Stomach (tissue), 8 donors: ENCODE measurements at regions not wholly inside any gene's neighbourhood (a gene's known extent, or its start where the extent isn't known, plus 50 kb on each side); places are given as distances from the start of the nearest gene placed in this dataset.

ENCODE experiments used
- DNase-seq, 2 donors: peaks; one replicate each; pipeline versions ENCODE4 v3.0.0 to v3.0.0-alpha.2; 2013 to 2019
- H3K27ac ChIP-seq, 5 donors: fragments of 200-600 bp in 4 of 5; sonication (generic) in 4 of 5; one replicate each; pipeline ENCODE4 v1.5.1; 2013 to 2019; ENCODE audit warnings: mild to moderate bottlenecking in 1 of 5, moderate library complexity in 1 of 5
- H3K27me3 ChIP-seq, 3 donors: fragments of 200-600 bp; sonication (generic); one replicate each; pipeline ENCODE4 v1.5.1; 2017 to 2019; ENCODE audit warnings: mixed run types in 1 of 3
- H3K36me3 ChIP-seq, 4 donors: fragments of 200-600 bp; sonication (generic); 1 replicate in 3 of 4; 2 replicates in 1 of 4; pipeline ENCODE4 v1.5.1; 2016 to 2019
- H3K4me1 ChIP-seq, 4 donors: fragments of 200-600 bp; sonication (generic); one replicate each; pipeline ENCODE4 v1.5.1; 2016 to 2019
- H3K4me3 ChIP-seq, 4 donors: fragments of 200-600 bp; sonication (generic) in 3 of 4; one replicate each; pipeline ENCODE4 v1.5.1; 2016 to 2019; ENCODE audit warnings: mild to moderate bottlenecking in 1 of 4
- H3K9me3 ChIP-seq, 4 donors: fragments of 200-600 bp; sonication (generic); one replicate each; pipeline ENCODE4 v1.5.1; 2016 to 2019
- EP300 ChIP-seq: sonication (generic); formaldehyde crosslinking; IDR thresholded peaks from one replicate; pipeline ENCODE4 v1.6.1; 2017; ENCODE audit warnings: antibody characterized with exemption
- POLR2A ChIP-seq, 4 donors: fragments of 450-650 bp; IDR thresholded peaks; one replicate each; pipeline ENCODE4 v1.6.1; 2016; ENCODE audit warnings: antibody characterized with exemption in 4 of 4, control low read depth in 2 of 4, mild to moderate bottlenecking in 1 of 4, moderate library complexity in 1 of 4
- POLR2AphosphoS5 ChIP-seq, 3 donors: sonication (generic); formaldehyde crosslinking; IDR thresholded peaks; one replicate each; pipeline ENCODE4 v1.6.1; 2016; ENCODE audit warnings: antibody characterized with exemption in 3 of 3
- WGBS, 5 donors: extraction: QIAGEN DNeasy Blood & Tissue Kit in 3 of 5; methylation state at CpG; one replicate each; pipeline versions ENCODE4 v1.1.5 to v1.1.7; 2013 to 2018; 5-methylcytosine and 5-hydroxymethylcytosine counted together
- intact Hi-C: fragments of 100-400 bp; cut with DNase I; formaldehyde crosslinking; loops from one replicate; pipeline ENCODE4 v1.15.1; 2023; ENCODE audit warnings: low total_unique reads
- TF ChIP-seq, protein P1 (sequence below), 7 experiments: fragments of 450-650 bp in 4 of 7; fragments of 200-600 bp in 3 of 7; sonication (generic) in 3 of 7; IDR thresholded peaks; one replicate each; pipeline ENCODE4 v1.5.1; 2016 to 2019; ENCODE audit warnings: antibody characterized with exemption in 7 of 7, control low read depth in 2 of 7, mild to moderate bottlenecking in 1 of 7
- donor health status: healthy with polysubstance abuse.
- donor health status: Bipolar disorder and iron deficiency.
- donor health status: healthy.

DNA sequence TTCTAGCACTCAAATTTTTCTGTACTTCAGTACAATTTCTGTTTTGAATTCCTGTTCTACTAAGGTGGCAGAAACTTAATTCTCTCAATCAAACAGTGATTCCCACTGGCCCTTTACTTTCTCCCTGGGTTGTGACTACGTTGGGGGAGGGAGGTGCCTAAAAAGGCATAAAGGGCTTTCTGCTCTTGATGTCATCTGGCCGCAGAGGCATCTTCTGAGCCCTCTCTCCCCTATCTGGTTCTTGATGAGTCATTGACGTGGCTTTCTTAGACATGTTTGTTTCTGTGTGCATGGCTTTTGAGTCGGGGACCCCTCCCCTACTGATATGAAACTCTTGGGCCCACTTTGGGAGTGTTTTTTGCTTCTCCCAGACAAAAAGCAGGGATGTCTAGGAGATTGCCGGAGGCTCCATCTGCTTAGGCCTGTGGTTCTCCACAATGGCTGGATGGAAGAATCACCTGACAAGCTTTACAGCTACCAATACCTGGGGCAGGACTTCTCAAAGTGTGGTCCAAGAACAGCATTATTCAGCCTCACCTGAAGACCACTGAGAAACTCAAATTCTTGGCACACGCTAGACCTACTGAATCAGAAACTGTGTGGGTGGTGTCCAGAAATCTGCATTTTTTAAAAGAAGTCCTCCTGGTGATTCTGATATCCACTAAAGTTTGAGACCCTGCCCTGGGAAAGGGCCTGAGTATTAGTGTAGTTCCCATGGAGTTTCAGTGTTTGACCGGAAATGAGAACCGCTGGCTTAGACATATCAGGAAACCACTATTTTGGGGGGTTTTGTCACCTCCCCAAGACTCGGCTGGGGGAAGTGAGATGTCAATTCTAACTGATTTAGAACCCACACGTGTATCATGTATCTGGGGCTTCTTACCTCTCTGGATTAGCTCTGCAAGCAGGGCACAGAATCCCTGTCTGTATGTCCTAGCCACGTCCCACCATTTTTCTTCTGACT lies 395.7 kb upstream of the PDE3A start:
- no peak overlapping the region for H3K4me3 ChIP-seq
- 73 to 80% (median 74%) methylated on average over 11 of the region's 11 CpGs for WGBS, 5 donors
- H3K27me3 ChIP-seq: no peaks in the 10 kb centered on the region
- intact Hi-C loops: no loop called here
- no peaks in the 10 kb centered on the region for H3K36me3 ChIP-seq
- peaks cover 0 to 9% (median 4%) of the 10 kb centered on the region in 4 donors for H3K4me1 ChIP-seq
- no peaks in the 10 kb centered on the region for H3K9me3 ChIP-seq
- DNase-seq: no peak
- no peak overlapping the region for H3K27ac ChIP-seq
- TF ChIP-seq EP300 (no peak), POLR2AphosphoS5 (IDR thresholded peaks at IDR 0.05) (no peak), POLR2A (IDR thresholded peaks at IDR 0.05) (no peak)
- TF ChIP-seq, protein P1, sequence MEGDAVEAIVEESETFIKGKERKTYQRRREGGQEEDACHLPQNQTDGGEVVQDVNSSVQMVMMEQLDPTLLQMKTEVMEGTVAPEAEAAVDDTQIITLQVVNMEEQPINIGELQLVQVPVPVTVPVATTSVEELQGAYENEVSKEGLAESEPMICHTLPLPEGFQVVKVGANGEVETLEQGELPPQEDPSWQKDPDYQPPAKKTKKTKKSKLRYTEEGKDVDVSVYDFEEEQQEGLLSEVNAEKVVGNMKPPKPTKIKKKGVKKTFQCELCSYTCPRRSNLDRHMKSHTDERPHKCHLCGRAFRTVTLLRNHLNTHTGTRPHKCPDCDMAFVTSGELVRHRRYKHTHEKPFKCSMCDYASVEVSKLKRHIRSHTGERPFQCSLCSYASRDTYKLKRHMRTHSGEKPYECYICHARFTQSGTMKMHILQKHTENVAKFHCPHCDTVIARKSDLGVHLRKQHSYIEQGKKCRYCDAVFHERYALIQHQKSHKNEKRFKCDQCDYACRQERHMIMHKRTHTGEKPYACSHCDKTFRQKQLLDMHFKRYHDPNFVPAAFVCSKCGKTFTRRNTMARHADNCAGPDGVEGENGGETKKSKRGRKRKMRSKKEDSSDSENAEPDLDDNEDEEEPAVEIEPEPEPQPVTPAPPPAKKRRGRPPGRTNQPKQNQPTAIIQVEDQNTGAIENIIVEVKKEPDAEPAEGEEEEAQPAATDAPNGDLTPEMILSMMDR (IDR thresholded peaks at IDR 0.05): no peak

DNA sequence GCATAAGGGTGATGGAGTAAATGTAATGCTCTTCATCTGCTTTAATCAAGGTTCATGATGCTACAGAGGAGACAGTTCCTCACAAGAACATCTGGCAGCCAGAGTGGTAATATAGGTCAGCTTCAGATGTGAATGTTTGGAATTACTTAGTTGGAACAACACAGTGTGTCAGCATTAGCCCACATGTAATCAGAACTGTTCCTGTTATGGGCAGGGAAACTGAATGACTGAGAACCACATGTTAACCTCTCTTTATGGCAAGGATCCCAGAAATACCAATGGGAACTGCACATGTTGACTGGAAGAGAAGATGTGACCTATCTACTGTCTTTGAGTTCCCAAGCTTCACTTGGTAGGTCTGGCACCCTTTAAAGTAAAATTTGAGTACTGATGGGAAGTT lies 390.1 kb upstream of the PDE3A start:
- Histone ChIP-seq H3K9me3 (no peaks in the 10 kb centered on the region), H3K27me3 (no peaks in the 10 kb centered on the region), H3K4me3 (no peak overlapping the region), H3K27ac (no peak overlapping the region), H3K4me1 (no peaks in the 10 kb centered on the region), H3K36me3 (no peaks in the 10 kb centered on the region)
- DNase-seq: no peak
- TF ChIP-seq, protein P1 (IDR thresholded peaks at IDR 0.05): no peak
- no peak for TF ChIP-seq POLR2AphosphoS5 (IDR thresholded peaks at IDR 0.05)
- TF ChIP-seq EP300: no peak
- no peak for TF ChIP-seq POLR2A (IDR thresholded peaks at IDR 0.05)
- intact Hi-C loops: no loop called here

DNA sequence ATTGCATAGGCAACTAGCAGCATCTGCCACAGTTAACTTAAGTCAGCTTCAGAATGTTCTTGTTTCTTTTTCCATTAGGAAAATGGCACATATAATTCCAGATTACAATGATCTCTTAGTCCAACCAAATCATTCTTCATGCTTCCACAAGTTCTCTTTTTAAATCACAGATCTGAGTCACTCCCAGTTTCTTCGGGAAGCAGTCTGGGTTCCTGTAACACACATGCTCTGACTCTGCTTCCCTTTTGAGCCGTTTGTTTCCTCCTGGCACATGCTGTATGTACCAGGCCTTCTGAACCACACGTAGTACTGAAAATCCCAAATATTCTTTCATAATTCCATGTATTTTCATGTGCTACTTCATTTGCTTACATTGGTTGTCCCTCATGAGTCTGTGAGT lies 388.8 kb upstream of the PDE3A start:
- 73 to 88% (median 79%) methylated on average over 3 of the region's 3 CpGs for WGBS, 5 donors
- intact Hi-C loops: no loop called here
- Histone ChIP-seq H3K27ac (no peak overlapping the region), H3K36me3 (no peaks in the 10 kb centered on the region), H3K4me3 (no peak overlapping the region), H3K4me1 (no peaks in the 10 kb centered on the region), H3K9me3 (no peaks in the 10 kb centered on the region), H3K27me3 (no peaks in the 10 kb centered on the region)
- no peak for DNase-seq
- TF ChIP-seq, protein P1 (IDR thresholded peaks at IDR 0.05): no peak
- no peak for TF ChIP-seq POLR2A (IDR thresholded peaks at IDR 0.05)

DNA sequence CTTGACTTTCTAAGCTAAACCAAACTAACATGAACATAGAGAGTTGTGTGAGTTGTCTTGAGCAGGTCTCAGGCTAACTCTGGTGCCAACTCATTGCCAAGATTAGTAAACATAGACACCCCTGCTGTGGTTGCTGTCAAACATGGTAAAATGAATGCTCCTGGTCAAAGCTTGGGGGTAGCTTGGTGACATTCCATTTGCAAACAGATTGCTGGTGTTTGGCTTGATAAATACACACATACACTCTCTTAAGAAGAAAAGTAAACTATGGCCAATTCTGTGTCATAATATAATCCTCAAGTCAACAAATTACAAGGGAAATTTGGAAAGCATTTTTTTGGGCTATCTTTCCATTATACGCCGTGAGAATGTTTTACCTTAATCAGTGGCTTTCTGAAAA lies 386.4 kb upstream of the PDE3A start:
- Histone ChIP-seq H3K9me3 (no peaks in the 10 kb centered on the region), H3K4me1 (no peaks in the 10 kb centered on the region), H3K27ac (no peak overlapping the region), H3K27me3 (no peaks in the 10 kb centered on the region), H3K4me3 (no peak overlapping the region), H3K36me3 (no peaks in the 10 kb centered on the region)
- WGBS, 5 donors: 63 to 86% (median 82%) methylated on average over 2 of the region's 2 CpGs
- intact Hi-C loops: no loop called here
- DNase-seq: no peak
- TF ChIP-seq EP300: no peak
- TF ChIP-seq POLR2A (IDR thresholded peaks at IDR 0.05): no peak
- no peak for TF ChIP-seq POLR2AphosphoS5 (IDR thresholded peaks at IDR 0.05)
- TF ChIP-seq, protein P1 (IDR thresholded peaks at IDR 0.05): no peak
